NCI-H1092 (cell line): ENCODE measurements at regions not wholly inside any gene's neighbourhood (a gene's known extent, or its start where the extent isn't known, plus 50 kb on each side); places are given as distances from the start of the nearest gene placed in this dataset.
"Not testable (repeated sequence)": the region's sequence is repeated elsewhere in the genome, so short reads cannot be mapped to it uniquely, and the experiment has no call there.

Experiments used
- DNase-seq: peaks from one replicate; lab custom pipeline; 2025; lab: John Stamatoyannopoulos, UW

DNA sequence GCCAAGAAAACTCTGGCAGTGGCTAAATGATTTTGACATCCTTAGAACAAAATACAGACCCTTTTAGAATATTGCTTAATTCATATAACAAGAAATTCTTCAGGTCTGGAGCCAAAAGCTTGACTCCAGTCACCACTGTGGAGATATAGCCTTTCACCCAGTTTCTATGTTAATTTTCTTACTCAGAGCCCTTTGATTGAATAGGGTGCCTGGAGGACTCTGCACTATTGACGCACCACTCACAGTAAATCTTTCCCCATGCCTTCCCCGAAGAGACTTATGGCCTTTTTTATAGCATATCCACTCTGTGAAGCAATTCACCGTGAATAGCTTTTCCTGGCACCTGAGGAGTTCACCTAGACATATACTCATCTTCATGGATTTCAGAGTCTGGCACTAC is 613.8 kb downstream of the ZWINT start:
- no peak for DNase-seq

DNA sequence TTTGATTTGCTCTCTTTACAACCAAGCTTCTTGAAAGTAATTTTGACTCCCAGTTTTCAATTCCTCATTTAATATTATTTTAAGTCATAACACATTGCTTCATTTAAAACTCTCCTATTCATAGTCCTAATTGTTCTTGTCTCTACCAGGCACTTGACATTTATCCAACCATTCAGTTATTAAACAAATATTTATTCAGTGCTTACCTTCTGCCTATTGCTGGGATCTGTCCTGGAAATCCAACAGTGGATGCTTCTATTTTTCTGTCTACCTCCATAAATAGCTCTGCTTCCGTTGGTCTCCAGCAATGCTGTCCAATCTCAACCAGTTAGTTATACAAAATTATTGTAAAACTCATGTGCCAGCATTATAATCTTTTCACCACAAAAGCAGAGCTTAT is 615.1 kb downstream of the ZWINT start:
- no peak for DNase-seq

DNA sequence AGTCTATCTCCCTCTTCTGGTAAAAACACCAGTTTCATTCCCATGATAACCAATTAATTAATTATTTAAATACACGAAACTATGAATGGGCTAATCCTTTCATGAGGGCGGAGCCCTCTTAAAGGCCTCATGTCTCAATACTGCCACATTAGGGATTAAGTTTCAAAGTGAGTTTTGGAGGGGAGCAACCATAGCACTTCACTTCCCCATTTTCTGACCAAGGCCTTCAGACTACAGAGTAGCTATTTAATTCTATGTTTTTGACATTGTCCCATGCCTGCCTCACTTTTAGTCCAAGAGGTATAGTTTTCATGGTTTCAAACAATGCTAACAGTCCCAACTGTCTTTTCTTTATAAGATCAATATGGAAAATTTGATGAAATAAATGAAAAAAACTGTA is 618.6 kb downstream of the ZWINT start:
- no peak for DNase-seq

- not testable (repeated sequence) for DNase-seq
Measured at GRCh38 chr10:55740767-55741166, 620.3 kb downstream of the ZWINT start.

DNA sequence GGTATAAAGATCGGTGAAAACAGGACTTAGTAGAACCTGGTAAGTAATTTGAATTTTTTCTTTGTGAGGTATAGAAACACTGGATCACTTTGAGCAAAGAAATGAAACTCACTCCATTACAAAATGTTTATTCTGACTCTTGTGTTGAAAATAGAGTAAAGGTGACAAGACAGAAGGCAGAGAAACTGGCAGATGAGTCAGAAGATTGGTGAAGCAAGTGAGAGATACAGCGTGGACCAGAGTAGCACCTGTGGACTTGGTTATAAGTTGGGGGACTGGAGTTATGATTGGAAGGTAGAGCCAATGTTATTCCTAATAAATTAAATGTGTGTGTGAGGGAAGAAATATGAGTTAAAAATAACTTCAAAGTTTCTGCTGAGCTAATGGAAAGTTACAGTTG is 620.9 kb downstream of the ZWINT start:
- DNase-seq: no peak

- DNase-seq: no peak
Measured at GRCh38 chr10:55734112-55734511, 626.9 kb downstream of the ZWINT start.

DNA sequence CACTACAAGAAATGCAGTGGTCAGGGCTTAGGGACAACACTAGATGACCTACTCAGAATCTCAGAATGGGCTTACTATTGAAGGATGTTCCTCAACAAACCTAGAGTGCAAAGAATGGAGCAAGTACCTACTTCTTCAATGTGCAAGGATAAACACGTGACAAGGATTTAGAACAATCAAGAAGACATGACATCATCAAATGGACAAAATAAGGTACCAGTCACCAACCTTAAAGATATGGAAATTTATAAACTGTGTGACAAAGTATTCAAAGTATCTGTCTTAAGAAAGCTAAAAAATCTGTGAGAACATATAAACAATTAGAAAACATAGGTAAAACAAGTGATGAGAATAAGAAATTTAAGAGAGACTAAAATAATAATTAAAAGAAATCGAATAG is 656.1 kb downstream of the ZWINT start:
- no peak for DNase-seq

GRCh38 chr10:55668326-55668922 is 692.6 kb downstream of the ZWINT start:
- DNase-seq: no peak

DNA sequence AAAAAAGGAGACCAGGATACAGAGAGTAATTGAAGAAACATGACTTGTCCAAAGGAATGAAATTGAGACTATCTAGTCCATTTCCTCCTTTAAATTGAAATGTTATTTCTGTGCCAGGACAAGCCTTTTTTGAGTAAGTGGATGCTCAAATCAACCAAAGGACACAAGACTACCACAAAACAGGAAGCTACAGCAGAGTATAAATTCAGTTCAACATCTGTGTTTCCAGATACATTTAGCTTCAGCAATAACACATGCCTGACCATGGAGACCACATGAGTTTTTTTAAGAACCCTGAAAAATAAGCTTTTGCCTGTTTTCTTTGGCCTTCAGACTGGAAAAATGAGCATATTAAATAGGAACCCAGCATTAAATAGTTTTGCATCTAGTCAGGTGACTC is 707.5 kb downstream of the ZWINT start:
- DNase-seq: no peak

DNA sequence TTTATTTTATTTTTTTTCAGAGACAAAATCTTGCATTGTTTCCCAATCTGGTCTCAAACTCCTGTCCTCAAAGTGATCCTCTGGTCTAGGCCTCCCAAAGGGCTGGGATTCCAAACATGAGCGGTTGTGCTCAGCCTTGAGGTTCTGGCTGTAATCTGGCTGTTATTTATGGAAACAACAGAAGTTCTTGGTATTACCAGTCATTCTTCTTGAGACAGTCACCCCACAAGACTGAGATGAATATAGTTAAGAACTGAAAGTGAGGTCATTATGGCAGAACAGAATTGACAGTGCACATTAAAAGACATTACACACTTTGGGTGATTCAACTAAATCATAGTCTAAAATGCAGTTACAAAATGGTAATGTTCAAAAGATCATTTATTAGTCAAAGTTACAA is 719.5 kb downstream of the ZWINT start:
- no peak for DNase-seq

GRCh38 chr10:55631071-55631654 is 729.9 kb downstream of the ZWINT start:
- DNase-seq: peak; percentile 9

DNA sequence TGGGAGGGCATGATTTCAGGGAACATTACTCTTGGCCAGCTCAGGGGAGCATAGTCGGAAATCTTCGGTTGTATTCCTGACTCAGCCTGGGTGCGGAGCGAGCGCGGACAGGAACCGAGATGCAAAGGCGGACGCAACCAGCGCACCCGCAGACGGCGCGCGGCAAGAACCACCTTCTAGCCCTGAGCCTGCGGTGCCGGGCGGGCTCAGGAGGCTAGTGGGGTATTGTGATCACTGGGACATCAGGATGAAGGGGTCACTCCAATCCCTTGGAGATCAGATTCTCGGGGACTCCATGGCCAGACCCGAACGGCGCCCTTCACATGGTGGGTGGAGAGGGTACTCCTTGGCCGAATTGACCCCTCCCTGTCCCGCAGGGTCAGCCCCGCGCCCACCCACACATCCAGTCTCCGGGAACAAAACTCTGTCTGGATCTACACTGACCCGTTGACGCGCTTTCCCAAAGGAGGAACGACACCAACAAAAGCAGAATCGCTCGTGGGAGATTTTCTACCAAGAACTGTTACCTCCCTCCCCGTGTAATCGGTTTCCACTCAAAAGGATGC is 730.5 kb downstream of the ZWINT start:
- DNase-seq: no peak

GRCh38 chr10:55629793-55630490 is 731.1 kb downstream of the ZWINT start:
- no peak for DNase-seq

DNA sequence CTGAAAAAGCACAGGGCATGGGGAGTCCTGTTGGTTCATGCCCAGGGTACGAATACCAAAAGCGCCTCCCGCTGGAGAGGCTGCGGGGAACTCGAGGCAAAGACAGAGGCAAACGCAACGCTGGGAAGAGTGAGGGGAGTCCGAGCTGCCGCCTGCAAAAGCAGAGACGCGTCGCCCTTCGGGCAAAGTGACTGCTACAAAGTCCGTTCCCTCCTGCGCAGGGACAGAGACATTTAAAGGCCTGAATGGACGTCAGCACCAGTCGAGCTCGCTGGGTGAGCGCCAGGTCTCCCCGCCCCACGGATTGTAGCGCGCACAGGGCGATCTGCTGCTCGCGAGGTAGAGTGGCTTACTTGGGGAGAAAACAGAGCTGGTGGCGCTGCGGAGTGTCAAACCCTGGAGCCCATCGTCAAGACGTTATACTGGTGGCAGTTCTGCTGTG is 732.8 kb downstream of the ZWINT start:
- DNase-seq: no peak

DNA sequence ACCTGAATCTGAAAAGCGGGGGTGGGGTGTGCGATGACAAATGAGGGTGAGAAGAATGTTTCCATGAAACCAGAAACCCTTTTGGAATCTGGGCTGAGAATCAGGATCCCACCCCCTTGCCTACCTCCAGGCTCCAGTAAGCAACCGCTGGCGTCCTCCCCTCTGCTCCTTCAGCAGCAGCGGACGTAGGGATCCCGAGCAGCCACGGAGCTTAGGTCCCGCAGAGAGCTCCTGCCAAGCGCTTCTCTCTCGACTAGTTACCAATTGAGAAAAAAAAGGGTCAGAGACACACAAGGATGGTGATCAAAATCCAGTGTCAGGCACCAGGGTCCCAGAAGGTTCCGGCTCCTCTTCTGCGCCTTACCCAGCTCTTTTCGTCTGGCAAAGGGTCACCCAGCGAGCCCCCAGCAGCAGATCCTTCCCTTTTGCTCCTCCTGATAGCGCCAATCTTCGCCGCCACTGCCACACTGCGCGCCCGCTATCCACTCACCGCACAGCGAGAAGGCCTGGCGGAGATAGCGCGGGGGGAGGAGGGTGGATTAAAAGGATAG is 733.5 kb downstream of the ZWINT start:
- no peak for DNase-seq

DNA sequence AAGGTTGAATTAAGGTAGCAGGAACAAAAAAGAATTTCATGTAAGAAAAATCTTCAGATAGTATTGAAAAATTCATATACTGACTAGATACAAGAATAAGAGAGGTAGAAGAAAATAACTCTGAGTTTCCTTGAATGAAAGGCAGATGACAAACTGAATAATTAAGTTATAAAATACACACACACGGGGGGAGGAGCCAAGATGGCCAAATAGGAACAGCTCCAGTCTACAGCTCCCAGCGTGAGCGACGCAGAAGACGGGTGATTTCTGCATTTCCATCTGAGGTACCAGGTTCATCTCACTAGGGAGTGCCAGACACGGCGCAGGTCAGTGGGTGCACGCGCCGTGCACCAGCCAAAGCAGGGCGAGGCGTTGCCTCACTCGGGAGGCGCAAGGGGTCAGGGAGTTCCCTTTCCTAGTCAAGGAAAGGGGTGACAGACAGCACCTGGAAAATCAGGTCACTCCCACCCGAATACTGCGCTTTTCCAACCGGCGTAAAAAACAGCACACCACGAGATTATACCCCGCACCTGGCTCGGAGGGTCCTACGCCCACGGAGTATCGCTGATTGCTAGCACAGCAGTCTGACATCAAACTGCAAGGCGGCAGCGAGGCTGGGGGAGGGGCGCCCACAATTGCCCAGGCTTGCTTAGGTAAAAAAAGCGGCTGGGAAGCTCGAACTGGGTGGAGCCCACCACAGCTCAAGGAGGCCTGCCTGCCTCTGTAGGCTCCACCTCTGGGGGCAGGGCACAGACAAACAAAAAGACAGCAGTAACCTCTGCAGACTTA is 759.2 kb downstream of the ZWINT start:
- DNase-seq: not testable (repeated sequence)

GRCh38 chr10:55551603-55552002 is 750.6 kb upstream of the PCDH15 start:
- no peak for DNase-seq

- no peak for DNase-seq
Measured at GRCh38 chr10:55550236-55550635, 749.2 kb upstream of the PCDH15 start.

GRCh38 chr10:55537497-55537896 is 736.5 kb upstream of the PCDH15 start:
- not testable (repeated sequence) for DNase-seq

GRCh38 chr10:55519264-55519663 is 718.2 kb upstream of the PCDH15 start:
- no peak for DNase-seq

DNA sequence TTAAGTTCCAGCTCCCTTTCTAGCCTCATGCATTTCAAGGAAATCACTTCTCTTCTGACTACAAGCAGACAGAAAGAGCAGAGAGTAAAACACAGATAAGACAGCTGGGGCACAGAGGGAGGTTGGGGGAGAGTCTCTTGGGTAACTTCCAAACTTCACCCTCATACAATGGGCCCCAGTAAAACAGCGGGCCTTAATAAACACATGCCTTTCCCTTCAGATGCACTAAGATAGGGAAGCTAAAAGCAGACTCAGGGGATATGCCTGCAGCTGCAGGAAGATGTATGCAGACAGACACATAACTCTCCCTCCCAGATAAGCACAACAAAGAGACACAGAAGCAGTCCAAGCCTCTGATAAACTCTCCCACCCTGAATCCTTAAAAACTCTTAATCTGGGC is 717.4 kb upstream of the PCDH15 start:
- not testable (repeated sequence) for DNase-seq

DNA sequence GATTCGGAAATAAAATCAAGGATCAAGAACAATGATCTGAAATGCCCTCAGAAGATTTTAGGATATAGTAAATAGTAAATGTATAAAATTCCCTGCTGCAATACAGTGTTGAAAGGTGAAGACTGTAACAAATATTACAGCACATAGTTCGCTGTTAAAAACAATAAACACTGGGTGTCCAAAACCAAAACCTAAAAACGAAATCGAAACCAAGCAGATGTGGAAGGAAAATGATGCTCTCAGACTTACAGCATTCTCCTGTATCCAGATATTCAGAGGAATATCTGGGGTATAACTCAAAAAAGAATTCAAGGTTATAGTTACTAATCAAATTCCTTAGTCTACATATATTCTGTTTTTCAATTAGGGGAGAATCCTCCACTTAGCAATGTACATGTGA is 708.1 kb upstream of the PCDH15 start:
- no peak for DNase-seq
